Cardiac muscle cell (in vitro differentiated cells and primary cell): ENCODE measurements at regions not wholly inside any gene's neighbourhood (a gene's known extent, or its start where the extent isn't known, plus 50 kb on each side); places are given as distances from the start of the nearest gene placed in this dataset.

Experiments
- DNase-seq, 2 donors: peaks; one replicate each; pipeline versions ENCODE4 v3.0.0 to v3.0.0-alpha.2; 2010 to 2017; ENCODE audit warnings: low read depth in 1 of 2, low spot score in 1 of 2
- H3K27ac ChIP-seq: fragments of 200-600 bp; sonication (generic); 2 replicates; pipeline ENCODE4 v1.5.1; 2016
- H3K27me3 ChIP-seq: fragments of 200-600 bp; sonication (generic); 2 replicates; pipeline ENCODE4 v1.6.0; 2016; ENCODE audit warnings: control low read depth
- H3K36me3 ChIP-seq: fragments of 200-600 bp; sonication (generic); 2 replicates; pipeline ENCODE4 v1.5.1; 2016; ENCODE audit warnings: control low read depth
- H3K4me1 ChIP-seq: fragments of 200-600 bp; sonication (generic); 2 replicates; pipeline ENCODE4 v1.8.1; 2017; ENCODE audit warnings: low read depth, mild to moderate bottlenecking, mixed run types
- H3K4me3 ChIP-seq: fragments of 200-600 bp; sonication (generic); 2 replicates; pipeline ENCODE4 v1.5.1; 2016; ENCODE audit warnings: mild to moderate bottlenecking
- H3K9me3 ChIP-seq: fragments of 200-600 bp; sonication (generic); 2 replicates; pipeline ENCODE4 v1.5.1; 2017; ENCODE audit warnings: low read depth, mild to moderate bottlenecking, control low read depth
- TF ChIP-seq, protein P1 (sequence below): IDR thresholded peaks from 2 replicates; pipeline ENCODE4 v1.5.1; 2012; ENCODE audit warnings: low read depth, mild to moderate bottlenecking, low read length

DNA sequence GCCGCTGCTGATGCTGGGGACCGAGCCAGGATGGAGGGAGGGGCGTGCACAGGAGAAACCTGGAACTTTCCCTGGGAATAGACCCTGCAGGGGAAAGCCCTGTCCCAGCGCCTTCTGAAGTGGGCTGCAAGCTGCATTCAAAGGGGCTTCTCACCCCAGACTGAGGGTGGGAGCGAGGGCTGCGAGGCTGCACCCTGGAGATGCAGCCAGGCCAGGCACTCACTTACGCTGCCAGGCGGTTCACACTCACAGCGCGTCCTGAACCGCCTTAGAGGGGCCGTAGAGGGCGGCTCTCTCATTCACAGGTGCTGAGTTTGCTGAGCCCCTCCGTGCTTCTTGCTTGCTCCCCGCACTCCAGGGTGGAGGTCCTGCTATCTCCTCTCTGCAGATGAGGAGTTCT lies 208.5 kb upstream of the C14orf180 start:
- DNase-seq = no peak
- TF ChIP-seq, protein P1, sequence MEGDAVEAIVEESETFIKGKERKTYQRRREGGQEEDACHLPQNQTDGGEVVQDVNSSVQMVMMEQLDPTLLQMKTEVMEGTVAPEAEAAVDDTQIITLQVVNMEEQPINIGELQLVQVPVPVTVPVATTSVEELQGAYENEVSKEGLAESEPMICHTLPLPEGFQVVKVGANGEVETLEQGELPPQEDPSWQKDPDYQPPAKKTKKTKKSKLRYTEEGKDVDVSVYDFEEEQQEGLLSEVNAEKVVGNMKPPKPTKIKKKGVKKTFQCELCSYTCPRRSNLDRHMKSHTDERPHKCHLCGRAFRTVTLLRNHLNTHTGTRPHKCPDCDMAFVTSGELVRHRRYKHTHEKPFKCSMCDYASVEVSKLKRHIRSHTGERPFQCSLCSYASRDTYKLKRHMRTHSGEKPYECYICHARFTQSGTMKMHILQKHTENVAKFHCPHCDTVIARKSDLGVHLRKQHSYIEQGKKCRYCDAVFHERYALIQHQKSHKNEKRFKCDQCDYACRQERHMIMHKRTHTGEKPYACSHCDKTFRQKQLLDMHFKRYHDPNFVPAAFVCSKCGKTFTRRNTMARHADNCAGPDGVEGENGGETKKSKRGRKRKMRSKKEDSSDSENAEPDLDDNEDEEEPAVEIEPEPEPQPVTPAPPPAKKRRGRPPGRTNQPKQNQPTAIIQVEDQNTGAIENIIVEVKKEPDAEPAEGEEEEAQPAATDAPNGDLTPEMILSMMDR = no peak
- H3K36me3 ChIP-seq = no peaks in the 10 kb centered on the region
- no peaks in the 10 kb centered on the region for H3K4me1 ChIP-seq
- no peaks in the 10 kb centered on the region for H3K9me3 ChIP-seq
- H3K4me3 ChIP-seq = no peak overlapping the region
- no peak overlapping the region for H3K27ac ChIP-seq
- H3K27me3 ChIP-seq = no peaks in the 10 kb centered on the region

DNA sequence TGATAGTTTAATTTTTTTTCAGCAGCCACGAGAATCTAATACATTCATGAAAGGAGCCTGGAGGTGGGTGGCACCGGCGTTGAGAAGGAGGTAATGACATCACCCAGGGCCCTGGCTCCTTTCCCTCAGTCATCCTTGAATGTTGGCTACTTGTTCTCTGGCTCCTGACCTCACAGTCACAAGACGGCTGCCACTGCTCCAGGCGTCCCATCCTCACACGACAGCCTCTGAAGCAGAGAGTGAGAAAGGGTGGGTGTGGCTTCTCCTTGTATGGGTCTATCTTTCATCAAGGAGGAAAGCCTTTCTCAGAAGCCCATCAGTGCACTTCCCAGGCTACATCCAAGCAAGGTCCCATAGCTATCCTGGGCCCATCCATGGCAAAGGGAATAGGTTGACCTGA lies 207.6 kb upstream of the C14orf180 start:
- Histone ChIP-seq H3K27me3 (no peaks in the 10 kb centered on the region), H3K9me3 (no peaks in the 10 kb centered on the region), H3K27ac (no peak overlapping the region), H3K36me3 (no peaks in the 10 kb centered on the region), H3K4me3 (no peak overlapping the region), H3K4me1 (no peaks in the 10 kb centered on the region)
- DNase-seq = no peak
- TF ChIP-seq, protein P1 = no peak

DNA sequence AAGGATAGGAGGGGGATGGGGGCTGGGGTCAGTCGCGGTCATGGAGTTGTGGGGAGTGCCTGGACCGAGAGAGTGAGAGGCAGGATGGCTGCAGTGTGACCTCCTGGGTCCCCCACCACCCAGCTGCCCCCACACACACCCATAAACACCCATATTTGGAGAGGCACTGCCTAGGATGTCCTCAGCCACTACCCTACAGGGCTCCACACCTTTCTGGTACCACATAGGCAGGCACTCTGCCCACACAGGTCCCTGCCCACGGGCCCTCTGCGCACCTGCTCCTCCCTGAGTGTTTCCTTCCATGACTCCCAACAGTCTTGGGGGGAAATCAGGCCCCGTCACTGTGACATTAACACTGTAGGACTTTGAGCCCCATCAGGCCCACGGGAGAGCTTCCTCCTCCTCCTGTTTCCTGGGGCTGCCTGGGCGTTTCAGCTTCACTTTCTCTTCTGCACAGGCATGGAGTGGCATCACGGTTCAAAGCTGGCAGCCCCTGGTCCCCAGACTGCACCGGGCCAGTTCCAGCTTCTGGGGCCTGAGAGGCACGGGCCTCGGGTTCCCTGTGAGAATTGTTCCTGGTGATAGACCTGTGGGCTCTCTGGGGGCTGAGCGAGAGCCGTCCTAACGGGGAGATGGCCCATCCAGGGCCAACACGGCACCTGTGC lies 207.0 kb upstream of the C14orf180 start:
- no peaks in the 10 kb centered on the region for H3K4me1 ChIP-seq
- no peaks in the 10 kb centered on the region for H3K9me3 ChIP-seq
- TF ChIP-seq, protein P1 = no peak
- H3K36me3 ChIP-seq = no peaks in the 10 kb centered on the region
- no peaks in the 10 kb centered on the region for H3K27me3 ChIP-seq
- no peak overlapping the region for H3K27ac ChIP-seq
- no peak for DNase-seq
- no peak overlapping the region for H3K4me3 ChIP-seq

DNA sequence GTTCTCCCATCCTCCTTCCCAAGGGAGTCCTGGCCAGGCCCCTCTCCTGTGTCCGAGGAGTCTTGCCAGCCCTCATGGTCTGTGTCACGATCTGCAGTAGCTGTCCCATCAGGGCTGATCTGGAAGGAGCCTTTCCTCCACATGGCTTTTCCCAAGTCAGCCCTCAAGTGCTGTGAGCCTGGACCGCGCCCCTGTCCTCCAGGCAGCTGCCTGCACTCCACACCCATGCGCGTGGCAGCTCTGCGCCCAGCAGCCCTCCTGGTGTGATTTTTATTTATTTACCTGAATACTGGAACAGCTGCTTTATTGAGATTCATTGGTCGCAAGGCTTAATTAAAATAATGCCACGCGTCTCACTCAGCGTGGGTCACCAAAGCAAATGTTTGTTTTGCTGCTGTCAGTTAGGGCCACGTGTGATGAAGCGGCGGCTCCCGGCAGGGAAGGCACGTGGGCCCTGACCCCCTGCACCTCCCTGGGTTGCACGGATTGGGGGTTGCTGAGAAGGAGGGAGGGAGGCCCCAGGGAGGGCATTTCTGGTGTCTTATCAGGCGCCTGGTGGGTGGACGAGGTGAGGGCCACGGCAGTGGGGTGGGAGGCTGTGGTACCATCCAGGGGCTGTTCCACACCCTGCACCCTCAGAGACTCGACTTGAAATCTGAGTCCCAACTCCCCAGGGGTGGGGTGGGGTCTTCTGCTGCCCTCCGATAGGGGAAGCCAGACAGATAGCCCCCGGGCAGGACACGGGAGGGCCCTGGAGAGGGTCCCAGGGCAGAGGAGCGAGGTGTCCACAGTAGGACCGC lies 206.3 kb upstream of the C14orf180 start:
- H3K27ac ChIP-seq = no peak overlapping the region
- no peak for DNase-seq
- TF ChIP-seq, protein P1 = no peak
- no peak overlapping the region for H3K4me3 ChIP-seq
- H3K4me1 ChIP-seq = no peaks in the 10 kb centered on the region
- no peaks in the 10 kb centered on the region for H3K36me3 ChIP-seq
- H3K9me3 ChIP-seq = no peaks in the 10 kb centered on the region
- H3K27me3 ChIP-seq = no peaks in the 10 kb centered on the region

DNA sequence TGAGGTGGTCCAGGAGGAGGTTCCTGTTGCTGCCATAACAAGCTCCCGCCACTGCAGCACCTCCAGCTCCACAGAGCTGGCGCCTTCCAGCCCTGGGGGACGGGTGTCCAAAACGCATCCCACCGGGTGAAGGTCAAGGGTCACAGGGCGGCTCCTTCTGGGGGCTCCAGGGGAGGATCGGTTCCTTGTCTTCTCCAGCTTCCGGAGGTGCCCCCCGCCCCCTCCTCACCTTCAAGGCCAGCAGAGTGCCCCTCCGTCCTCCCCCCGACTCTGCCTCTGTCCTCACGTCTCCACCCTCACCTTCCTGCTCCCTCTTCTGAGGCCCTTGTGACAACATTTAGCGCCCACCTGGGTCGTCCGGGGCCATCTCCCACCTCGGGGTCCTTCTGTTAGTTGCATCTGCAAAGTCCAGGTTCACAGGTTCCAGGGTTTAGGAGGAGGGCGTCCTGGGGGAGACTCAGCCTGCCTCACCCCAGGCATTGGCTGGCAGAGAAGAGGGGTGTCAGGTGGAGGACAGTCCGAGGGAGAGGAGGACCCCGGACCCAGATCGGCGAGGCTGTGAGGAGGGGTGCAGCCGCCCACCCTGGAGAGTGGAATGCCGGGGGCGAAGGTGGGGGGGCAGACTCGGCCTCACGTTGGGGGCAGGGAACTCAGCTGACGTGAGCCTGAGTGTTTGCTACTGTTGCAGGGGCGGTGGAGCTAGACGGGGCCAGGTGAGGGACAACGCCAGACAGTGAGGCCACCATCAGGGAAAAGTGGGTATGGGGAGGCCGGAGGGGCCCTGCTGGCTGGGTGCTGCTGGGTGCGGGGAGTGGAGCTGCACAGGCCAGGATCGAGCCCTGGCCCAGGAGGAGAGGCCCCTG lies 205.5 kb upstream of the C14orf180 start:
- TF ChIP-seq, protein P1 = no peak
- no peaks in the 10 kb centered on the region for H3K9me3 ChIP-seq

More for the DNA sequence above, 205.5 kb upstream of the C14orf180 start:
- Histone ChIP-seq H3K27me3 (no peaks in the 10 kb centered on the region), H3K27ac (no peak overlapping the region), H3K36me3 (no peaks in the 10 kb centered on the region), H3K4me1 (no peaks in the 10 kb centered on the region), H3K4me3 (no peak overlapping the region)
- no peak for DNase-seq
